SU-DHL-6 (cell line): ENCODE measurements at regions not wholly inside any gene's neighbourhood (a gene's known extent, or its start where the extent isn't known, plus 50 kb on each side); places are given as distances from the start of the nearest gene placed in this dataset.

Experiments
- CTCF ChIP-seq: fragments of 200-600 bp; sonication (generic); IDR thresholded peaks from one replicate; pipeline ENCODE4 v1.5.1; 2017; ENCODE audit warnings: antibody characterized with exemption, mild to moderate bottlenecking, low read length, moderate library complexity; ENCODE audit not compliant: insufficient read depth, poor library complexity, severe bottlenecking
- EZH2phosphoT487 ChIP-seq: fragments of 200-600 bp; sonication (generic), shearing (Covaris generic); conservative IDR thresholded peaks from 2 replicates; pipeline ENCODE4 v1.6.1; 2018; ENCODE audit warnings: mild to moderate bottlenecking, antibody characterized with exemption, low read length, moderate library complexity, mixed read lengths

- no peak for TF ChIP-seq CTCF
- no peak for TF ChIP-seq EZH2phosphoT487
Observed at GRCh38 chr3:59608356-59608755, 558.5 kb upstream of the CFAP20DC start.
